ENCODE measurements at regions not wholly inside any gene's neighbourhood (a gene's known extent, or its start where the extent isn't known, plus 50 kb on each side); places are given as distances from the start of the nearest gene placed in this dataset.
"Not testable (repeated sequence)": the region's sequence is repeated elsewhere in the genome, so short reads cannot be mapped to it uniquely, and the experiment has no call there.

- peak; percentile 55 for DNase-seq (ENCODE audit: insufficient read length, low spot score)
These were observed 87.5 kb upstream of the KIF26B start for GRCh38 chr1:245067257-245067656.

GRCh38 chr1:245062741-245063305 lies 92.0 kb upstream of the KIF26B start:
- no peak for FAIRE-seq
- DNase-seq (ENCODE audit: insufficient read length, low spot score) = no peak

More at GRCh38 chr1:245067257-245067656, 87.5 kb upstream of the KIF26B start:
- FAIRE-seq = no peak

DNA sequence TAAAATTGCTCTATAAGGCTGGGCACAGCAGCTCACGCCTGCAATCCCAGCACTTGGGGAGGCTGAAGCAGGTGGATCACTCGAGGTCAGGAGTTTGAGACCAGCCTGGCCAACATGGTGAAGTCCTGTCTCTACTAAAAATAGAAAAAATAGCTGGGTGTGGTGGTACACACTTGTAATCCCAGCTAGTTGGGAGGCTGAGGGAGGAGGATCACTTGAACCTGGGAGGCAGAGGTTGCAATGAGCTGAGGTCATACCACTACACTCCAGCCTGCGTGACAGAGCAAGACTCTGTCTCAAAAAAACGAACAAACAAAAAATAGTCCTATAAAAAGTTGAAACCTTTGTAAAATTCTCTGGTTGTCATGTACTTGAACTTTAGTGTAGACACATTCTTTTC lies 93.0 kb upstream of the KIF26B start:
- DNase-seq (ENCODE audit: insufficient read length, low spot score); FAIRE-seq: not testable (repeated sequence)

- FAIRE-seq (no peak), DNase-seq (ENCODE audit: insufficient read length, low spot score) (no peak)
These were observed 94.0 kb upstream of the KIF26B start for GRCh38 chr1:245060684-245061374.

GRCh38 chr1:245059806-245060424 lies 94.9 kb upstream of the KIF26B start:
- FAIRE-seq = no peak
- no peak for DNase-seq (ENCODE audit: insufficient read length, low spot score)

GRCh38 chr1:245058882-245059281 lies 95.9 kb upstream of the KIF26B start:
- FAIRE-seq (no peak), DNase-seq (ENCODE audit: insufficient read length, low spot score) (no peak)

GRCh38 chr1:245058436-245058835 lies 96.3 kb upstream of the KIF26B start:
- FAIRE-seq (no peak), DNase-seq (ENCODE audit: insufficient read length, low spot score) (no peak)

GRCh38 chr1:245056913-245057312 lies 97.9 kb upstream of the KIF26B start:
- FAIRE-seq (no peak), DNase-seq (ENCODE audit: insufficient read length, low spot score) (no peak)

- not testable (repeated sequence) for FAIRE-seq; DNase-seq (ENCODE audit: insufficient read length, low spot score)
These were observed 98.5 kb upstream of the KIF26B start for GRCh38 chr1:245056296-245056695.

- FAIRE-seq = no peak
- DNase-seq (ENCODE audit: insufficient read length, low spot score) = no peak
These were observed 99.0 kb upstream of the KIF26B start for GRCh38 chr1:245055752-245056151.

DNA sequence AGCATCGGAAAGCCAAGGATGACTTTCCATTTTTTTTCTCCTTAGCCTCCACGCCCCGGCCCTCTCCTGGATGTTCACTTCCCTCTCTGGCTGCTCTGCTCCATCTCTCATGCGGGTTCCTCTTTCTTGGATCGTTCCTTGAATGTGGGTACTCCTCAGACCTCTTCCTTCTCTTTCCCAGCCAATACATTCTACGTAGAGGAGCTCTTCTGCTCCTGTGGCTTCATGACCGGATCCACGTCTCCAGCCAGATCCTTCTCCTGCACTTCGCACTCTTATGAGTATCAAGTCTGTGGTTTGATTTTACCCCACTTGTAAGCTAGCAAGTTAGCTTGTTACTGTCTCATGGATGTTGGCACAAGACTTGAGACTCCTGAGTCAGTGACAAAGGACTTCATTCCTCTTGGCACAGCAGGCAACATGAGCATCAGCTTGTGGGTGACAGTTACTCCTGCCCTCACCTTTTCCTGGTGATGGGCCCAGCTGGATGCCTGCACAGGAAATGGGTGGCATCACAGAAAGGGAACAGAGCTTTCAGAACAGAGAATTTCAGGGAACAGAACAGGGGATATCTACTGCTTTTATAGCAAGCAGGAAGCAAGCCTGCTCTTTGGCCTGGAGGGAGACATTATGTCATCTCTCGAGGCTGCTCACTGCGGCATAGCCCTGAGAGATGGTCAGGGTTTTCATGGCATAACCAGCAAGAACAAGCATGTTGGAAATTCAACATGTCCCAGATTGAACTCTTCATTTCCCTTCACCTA lies 100.1 kb upstream of the KIF26B start:
- FAIRE-seq (no peak), DNase-seq (ENCODE audit: insufficient read length, low spot score) (no peak)

- no peak for FAIRE-seq
- DNase-seq (ENCODE audit: insufficient read length, low spot score) = no peak
These were observed 100.7 kb upstream of the KIF26B start for GRCh38 chr1:245054105-245054504.

DNA sequence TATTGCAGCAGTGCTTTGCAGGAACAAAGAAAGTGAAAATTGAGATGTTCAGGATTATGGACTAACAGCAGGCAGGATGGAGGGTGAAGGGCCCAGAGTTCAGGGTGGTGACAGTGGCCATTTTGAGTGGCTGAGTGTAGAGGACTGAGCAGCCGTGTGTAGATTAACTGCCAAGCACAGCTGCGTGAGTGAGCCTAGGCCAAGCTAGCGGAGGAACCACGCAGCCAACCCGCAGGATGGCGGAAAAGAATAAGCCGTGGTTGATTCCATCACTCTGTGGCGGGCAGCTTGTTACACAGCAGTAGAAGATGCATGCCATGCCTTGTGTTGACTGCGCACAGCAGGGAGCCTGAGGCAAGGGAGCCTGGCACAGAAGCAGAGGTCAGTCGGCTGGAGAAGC lies 102.5 kb upstream of the KIF26B start:
- FAIRE-seq (no peak), DNase-seq (ENCODE audit: insufficient read length, low spot score) (no peak)

GRCh38 chr1:245051349-245052221 lies 103.2 kb upstream of the KIF26B start:
- no peak for DNase-seq (ENCODE audit: insufficient read length, low spot score)
- no peak for FAIRE-seq

- no peak for DNase-seq (ENCODE audit: insufficient read length, low spot score)
- FAIRE-seq = no peak
These were observed 108.0 kb upstream of the KIF26B start for GRCh38 chr1:245046769-245047168.

- FAIRE-seq (no peak), DNase-seq (ENCODE audit: insufficient read length, low spot score) (no peak)
These were observed 108.5 kb upstream of the KIF26B start for GRCh38 chr1:245046315-245046714.

GRCh38 chr1:245045087-245045881 lies 109.5 kb upstream of the KIF26B start:
- no peak for FAIRE-seq
- no peak for DNase-seq (ENCODE audit: insufficient read length, low spot score)

DNA sequence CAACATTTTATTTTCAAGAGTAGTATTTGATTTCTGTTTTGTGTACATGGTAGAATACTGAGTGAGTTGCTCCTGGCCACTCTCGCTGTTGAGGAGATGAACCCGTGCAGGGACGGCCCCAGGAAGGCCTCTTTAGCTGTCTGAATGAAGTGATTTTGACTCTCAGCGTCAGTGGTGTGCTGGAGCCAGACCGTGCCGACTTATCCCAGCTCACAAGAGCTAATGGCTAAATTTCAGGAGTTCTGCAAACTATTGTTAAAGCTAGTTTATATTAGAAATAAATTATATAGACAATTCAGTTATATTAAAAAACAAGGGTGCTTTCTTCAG lies 111.2 kb upstream of the KIF26B start:
- no peak for FAIRE-seq
- DNase-seq (ENCODE audit: insufficient read length, low spot score) = no peak

GRCh38 chr1:245041058-245041698 lies 113.6 kb upstream of the KIF26B start:
- DNase-seq (ENCODE audit: insufficient read length, low spot score) (no peak), FAIRE-seq (no peak)

Measured in HTR-8/SVneo (cell line).